Stimulated activated CD4-positive, alpha-beta T cell treated with anti-CD3 and anti-CD28 coated beads, Interleukin-1b, Interleukin-23, amount 100 ng/mL, for 1 hour (primary cell): ENCODE measurements at regions not wholly inside any gene's neighbourhood (a gene's known extent, or its start where the extent isn't known, plus 50 kb on each side); places are given as distances from the start of the nearest gene placed in this dataset.
"Not testable (repeated sequence)": the region's sequence is repeated elsewhere in the genome, so short reads cannot be mapped to it uniquely, and the experiment has no call there.

Source experiments
- DNase-seq, 2 donors: peaks; one replicate each; pipeline ENCODE4 v3.0.0-alpha.2; 2020; ENCODE audit warnings: low read depth in 2 of 2

GRCh38 chr2:88920399-88920798 lies 228.9 kb downstream of the RPIA start:
- DNase-seq = not testable (repeated sequence)

DNA sequence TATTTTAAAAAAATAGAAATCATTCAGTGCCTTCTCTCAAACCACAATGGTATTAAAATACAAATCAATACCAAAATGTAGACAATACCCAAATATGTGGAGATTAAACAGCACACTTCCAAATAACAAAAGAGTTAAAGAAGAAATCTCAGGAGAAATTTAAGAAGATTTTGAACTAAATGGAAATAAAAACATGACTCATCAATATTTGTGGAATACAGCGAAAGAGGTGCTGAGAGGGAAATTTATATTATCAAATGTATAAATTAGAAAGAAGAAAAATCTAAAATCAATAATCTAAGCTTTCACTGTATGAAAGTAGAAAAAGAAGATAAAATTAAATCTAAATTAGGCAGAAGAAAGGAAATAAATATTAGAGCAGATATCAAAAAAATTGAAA lies 233.1 kb downstream of the RPIA start:
- no peak for DNase-seq

GRCh38 chr2:88925770-88926462 lies 234.4 kb downstream of the RPIA start:
- no peak for DNase-seq

DNA sequence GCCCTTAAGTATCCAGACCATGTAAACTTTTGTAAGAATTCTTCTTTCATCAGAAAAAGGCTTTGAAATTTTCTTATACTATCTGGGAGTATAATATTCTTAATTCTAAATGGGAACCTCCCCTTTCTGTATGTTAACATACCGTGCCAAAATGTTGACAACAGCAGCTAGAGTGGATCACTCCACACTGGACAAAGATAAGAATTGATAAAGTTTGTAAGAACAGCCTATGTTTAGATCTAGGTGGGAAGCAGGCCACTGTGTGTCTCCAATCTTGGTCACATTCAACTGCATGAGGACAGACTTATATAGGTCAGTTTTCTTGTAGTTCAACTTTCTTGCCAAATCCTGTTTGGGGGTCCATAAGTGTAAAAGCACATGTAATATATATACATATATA lies 235.7 kb downstream of the RPIA start:
- no peak for DNase-seq

- no peak for DNase-seq
Measured at GRCh38 chr2:88930659-88931058, 239.2 kb downstream of the RPIA start.

- no peak for DNase-seq
Measured at GRCh38 chr2:88932686-88933085, 241.2 kb downstream of the RPIA start.

DNA sequence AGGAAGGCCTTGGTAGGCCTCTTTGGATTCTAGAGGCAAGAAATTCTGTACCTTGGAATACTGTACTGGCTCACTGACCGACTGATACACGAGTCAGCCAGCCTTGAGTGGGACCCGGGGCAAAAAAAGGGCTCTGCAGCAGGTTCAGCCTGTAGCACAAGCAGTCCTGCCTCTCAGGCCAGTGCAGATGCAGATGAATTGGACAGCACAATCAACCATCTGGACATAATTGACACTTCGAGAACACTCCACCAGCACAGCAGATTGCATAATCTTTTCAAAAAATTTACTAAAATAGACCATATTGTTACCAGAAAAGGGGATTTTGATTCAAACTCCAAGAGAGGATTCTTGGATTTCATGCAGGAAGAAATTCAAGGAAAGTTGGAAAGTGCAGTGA lies 241.6 kb downstream of the RPIA start:
- no peak for DNase-seq

DNA sequence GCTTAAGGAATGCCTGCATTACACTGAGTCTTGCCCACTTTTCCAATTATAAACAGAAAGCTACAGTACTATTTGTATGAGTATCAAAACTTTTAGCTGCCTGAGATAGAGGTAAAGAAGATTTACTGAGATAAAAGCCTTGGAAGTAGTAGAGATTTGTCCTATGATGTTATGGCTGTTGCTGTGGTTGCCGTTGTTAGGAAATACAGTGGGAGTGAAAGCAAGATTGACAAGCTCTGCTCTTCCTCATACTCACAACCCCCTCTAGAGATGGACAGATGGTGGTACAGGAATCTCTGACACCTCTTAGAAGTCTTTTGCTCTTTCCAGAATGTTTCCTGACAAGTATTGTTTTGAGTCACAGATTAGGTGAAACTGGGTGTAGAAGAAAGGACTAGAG lies 242.5 kb downstream of the RPIA start:
- no peak for DNase-seq

DNA sequence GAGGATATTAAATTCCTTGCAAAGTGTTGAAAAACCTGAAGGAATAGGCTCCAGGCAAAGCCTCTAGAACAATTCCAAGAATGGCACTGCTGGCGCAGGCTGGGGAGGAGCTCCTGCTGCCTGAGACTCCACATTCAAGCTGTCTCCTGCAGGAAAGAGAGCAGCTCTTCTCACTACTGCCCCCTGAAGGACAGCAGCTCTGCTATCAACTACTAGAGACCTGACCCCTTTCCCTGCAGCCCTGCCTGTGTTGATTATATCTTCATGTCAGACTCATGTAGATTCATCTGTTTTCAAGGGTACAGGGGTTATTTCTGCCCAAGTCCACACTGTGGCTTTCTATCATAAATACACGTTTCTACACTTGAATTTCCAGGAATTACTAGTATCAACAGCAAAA lies 249.7 kb downstream of the RPIA start:
- not testable (repeated sequence) for DNase-seq

- DNase-seq = no peak
Measured at GRCh38 chr2:88942798-88943197, 251.3 kb downstream of the RPIA start.

GRCh38 chr2:88949336-88949735 lies 257.9 kb downstream of the RPIA start:
- no peak for DNase-seq

DNA sequence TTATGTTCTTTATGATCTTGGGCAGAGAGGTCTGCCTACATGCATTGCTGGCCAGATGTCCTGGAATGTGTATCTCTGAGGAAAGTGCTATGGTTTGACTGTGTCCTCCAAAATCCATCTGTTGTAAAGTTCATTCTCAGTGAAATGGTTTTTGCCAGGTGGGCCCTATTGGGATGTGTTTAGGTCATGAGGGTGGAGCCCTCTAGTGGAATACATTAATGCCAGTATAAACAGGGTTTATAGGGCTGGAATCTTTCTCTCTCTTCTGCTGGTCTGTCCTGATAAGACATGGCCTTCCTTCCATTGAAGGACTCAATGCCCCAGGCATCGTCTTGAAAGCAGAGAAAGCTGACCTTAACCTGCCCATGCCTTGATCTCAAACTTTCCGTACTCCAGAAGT lies 258.5 kb downstream of the RPIA start:
- no peak for DNase-seq

DNA sequence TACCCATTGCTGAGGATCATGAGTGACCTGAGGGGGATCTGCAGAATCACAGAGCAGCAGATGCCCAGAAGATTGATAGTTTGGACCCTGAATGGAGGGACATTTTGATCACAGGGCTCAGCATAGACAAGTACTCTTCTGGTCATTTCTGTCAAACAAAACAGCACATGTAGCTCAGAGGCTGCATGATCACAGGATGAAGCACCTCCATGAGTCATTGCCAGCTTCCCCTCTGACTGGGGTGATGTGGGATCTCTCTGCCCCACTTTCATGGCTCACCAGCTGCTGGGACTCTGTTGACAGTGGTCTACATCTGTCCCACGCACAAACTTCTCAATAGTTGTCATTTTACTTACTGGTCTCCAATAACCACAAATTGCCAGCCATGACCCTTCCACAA lies 264.1 kb downstream of the RPIA start:
- no peak for DNase-seq

DNA sequence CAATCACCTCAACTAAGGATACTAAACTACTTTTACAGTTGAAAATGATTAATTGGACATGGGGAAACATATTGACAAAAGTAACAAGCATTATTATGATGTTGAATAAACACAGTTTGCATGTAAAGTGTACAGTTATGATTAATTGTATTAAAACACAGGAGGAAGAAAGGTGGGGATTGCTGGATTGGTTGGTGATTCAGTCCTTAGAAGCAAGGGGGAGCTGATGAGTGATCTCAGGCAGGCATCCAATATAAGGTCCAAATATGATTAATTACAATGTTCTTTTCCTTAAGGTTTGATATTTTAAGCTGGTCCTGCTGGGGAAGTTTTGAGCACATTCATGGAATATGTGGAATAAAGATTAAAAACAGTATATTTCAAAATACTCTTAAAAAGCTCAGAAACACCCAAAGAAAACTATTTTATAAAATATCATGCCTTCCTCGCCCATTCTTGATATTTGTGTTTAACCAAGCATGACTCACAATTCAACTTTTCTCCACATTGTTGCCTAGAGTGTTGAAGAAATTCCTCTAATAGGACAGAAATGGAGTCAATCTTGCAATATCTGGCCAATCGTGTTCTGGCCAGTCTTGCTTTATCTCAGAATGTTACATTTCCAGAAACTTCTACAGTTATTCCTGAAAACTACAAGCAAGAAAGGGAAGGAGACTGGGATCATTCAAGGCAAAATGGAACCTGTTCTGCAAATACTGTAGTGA lies 268.2 kb downstream of the RPIA start:
- DNase-seq = no peak

DNA sequence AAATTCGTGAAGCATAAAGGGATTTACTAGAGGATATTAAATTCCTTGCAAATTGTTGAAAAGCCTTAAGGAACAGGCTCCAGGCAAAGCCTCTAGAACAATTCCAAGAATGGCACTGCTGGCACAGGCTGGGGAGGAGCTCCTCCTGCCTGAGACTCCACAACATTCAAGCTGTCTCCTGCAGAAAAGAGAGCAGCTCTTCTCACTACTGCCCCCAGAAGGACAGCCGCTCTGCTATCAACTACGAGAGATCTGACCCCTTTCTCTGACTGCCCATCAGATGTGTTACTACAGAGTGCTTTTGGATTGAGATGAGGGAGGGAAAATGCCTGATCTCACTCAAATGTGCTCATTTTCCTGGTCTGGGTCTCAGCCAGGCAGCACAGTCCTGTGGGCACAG lies 269.9 kb downstream of the RPIA start:
- DNase-seq = not testable (repeated sequence)

- DNase-seq = no peak
Measured at GRCh38 chr2:88967844-88968243, 276.4 kb downstream of the RPIA start.

DNA sequence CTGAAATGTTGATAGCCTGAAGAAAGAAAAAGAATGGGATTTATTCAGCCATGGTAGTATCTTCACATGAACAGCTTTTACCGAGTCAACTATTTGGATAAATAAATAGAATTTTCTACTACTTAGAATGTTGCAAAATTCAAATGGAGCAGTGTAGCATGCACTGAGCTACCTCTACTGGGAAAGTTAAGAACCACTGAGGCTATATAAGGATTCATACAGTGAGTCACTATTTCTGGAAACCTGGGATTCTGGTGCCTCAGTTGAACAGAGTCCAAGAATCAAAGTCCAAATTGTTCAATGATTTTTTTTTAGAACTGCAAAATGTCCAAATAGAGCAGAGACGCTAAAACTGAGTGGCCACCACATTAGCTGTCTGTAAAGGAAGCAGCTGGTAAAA lies 286.5 kb downstream of the RPIA start:
- DNase-seq = not testable (repeated sequence)

- DNase-seq = not testable (repeated sequence)
Measured at GRCh38 chr2:88978446-88978845, 287.0 kb downstream of the RPIA start.

DNA sequence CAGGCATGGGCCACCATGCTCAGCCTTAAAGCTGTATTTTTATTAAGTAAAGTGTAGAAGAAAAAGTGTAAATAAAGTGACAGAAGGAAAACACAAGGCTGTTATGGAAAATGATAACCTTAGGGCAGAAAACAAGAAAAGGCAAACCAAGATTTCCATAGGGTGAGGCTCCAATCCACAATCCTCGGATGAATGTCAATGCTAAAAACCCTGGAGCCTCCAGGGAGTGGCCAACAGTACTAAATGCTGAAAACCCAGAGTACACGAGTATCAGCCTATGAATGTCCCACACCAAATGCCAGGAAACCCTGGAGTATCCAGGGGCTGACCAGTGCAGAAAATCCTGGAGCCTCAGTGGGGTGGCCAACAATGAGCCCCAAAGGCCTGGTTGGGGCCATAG lies 292.6 kb downstream of the RPIA start:
- DNase-seq = not testable (repeated sequence)

GRCh38 chr2:88986721-88987330 lies 295.4 kb downstream of the RPIA start:
- not testable (repeated sequence) for DNase-seq

DNA sequence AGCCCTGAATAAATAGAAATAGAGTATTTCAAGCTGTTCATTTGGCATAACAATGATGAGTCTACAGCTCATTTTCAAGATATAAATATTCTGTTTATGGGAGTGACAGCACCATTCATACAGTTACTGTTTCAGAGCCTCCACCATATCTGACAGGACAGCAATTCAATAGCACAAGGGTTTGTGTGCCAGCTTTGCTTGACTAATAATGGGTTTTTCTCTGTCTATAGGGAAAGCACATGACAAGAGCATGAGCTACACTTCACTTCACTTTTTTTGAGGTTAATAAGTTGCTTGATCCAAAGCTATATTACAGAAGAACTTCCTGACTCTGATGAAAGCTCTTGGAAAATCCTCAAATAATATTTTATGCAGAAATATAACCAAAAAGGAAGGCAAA lies 297.1 kb downstream of the RPIA start:
- DNase-seq = not testable (repeated sequence)

DNA sequence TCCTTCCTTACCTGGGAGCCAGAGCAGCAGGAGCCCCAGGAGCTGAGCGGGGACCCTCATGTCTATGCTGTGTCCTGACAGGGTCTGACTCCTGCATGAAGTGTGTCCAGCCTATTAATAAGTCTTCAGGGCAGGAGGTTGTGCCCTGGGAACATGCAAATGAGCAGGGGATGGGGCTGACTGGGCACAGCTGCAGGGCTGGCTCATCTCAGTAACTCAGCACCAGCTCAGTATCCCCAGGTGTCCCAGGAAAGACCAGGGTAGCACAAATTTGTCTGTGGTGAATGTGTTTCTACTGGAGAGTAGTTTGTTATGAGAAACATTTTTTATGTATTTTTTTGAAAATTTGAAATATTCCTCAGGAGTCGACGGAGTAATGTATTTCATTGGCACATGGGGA lies 301.3 kb downstream of the RPIA start:
- not testable (repeated sequence) for DNase-seq

DNA sequence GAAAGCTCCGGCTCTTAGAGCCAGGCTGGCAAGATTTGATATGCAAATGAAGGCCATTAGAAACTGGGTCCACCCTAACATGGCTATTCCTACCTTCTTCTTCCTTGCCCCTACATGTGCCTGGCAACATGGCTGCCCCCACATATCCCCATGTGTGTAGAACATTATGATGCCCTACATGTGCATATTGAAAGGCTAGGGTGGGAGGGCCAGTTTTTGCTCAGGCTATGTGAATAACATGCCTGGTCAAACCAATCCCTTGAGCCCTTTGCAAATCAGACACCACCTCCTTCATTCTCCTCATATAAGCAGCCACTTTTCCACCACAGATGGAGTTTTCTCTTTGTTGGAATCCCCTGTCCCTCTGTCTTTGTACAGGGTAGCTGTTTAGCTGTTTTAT lies 303.4 kb downstream of the RPIA start:
- DNase-seq = not testable (repeated sequence)
